ENCODE measurements at regions not wholly inside any gene's neighbourhood (a gene's known extent, or its start where the extent isn't known, plus 50 kb on each side); places are given as distances from the start of the nearest gene placed in this dataset.
"Not testable (repeated sequence)": the region's sequence is repeated elsewhere in the genome, so short reads cannot be mapped to it uniquely, and the experiment has no call there.

- DNase-seq, result no peak
Measured at GRCh38 chr4:144799486-144799885, 153.5 kb downstream of the HHIP start.

GRCh38 chr4:144801731-144802130 lies 155.8 kb downstream of the HHIP start:
- no peak for DNase-seq

GRCh38 chr4:144808034-144808433 lies 162.1 kb downstream of the HHIP start:
- DNase-seq, result no peak

GRCh38 chr4:144809056-144809640 lies 163.2 kb downstream of the HHIP start:
- DNase-seq, result no peak

GRCh38 chr4:144816668-144817067 lies 170.7 kb downstream of the HHIP start:
- no peak for DNase-seq

- DNase-seq, result no peak
Measured at GRCh38 chr4:144817081-144817480, 171.1 kb downstream of the HHIP start.

- no peak for DNase-seq
Measured at GRCh38 chr4:144818136-144818535, 172.2 kb downstream of the HHIP start.

GRCh38 chr4:144819591-144819990 lies 173.6 kb downstream of the HHIP start:
- DNase-seq, result no peak

GRCh38 chr4:144820011-144820727 lies 174.2 kb downstream of the HHIP start:
- DNase-seq, result no peak

- no peak for DNase-seq
Measured at GRCh38 chr4:144820728-144821085, 174.8 kb downstream of the HHIP start.

- DNase-seq, result no peak
Measured at GRCh38 chr4:144831971-144832370, 186.0 kb downstream of the HHIP start.

- no peak for DNase-seq
Measured at GRCh38 chr4:144845411-144845810, 199.5 kb downstream of the HHIP start.

GRCh38 chr4:144851948-144852347 lies 206.0 kb downstream of the HHIP start:
- DNase-seq, result no peak

GRCh38 chr4:144861471-144861870 lies 215.5 kb downstream of the HHIP start:
- DNase-seq, result no peak

- no peak for DNase-seq
Measured at GRCh38 chr4:144862210-144862609, 216.3 kb downstream of the HHIP start.

- not testable (repeated sequence) for DNase-seq
Measured at GRCh38 chr4:144864891-144865290, 218.9 kb downstream of the HHIP start.

GRCh38 chr4:144868309-144868708 lies 222.4 kb downstream of the HHIP start:
- no peak for DNase-seq

GRCh38 chr4:144872508-144873225 lies 225.3 kb downstream of the ANAPC10 start:
- DNase-seq, result no peak

GRCh38 chr4:144873226-144873990 lies 224.6 kb downstream of the ANAPC10 start:
- DNase-seq, result no peak

GRCh38 chr4:144894573-144894972 lies 203.4 kb downstream of the ANAPC10 start:
- DNase-seq, result no peak

- no peak for DNase-seq
Measured at GRCh38 chr4:144899393-144899792, 198.6 kb downstream of the ANAPC10 start.

- DNase-seq, result no peak
Measured at GRCh38 chr4:144901141-144901540, 196.9 kb downstream of the ANAPC10 start.

Measured in hypothalamus (tissue), 51 donors.